Esophagus (tissue), 2 donors: ENCODE measurements at regions not wholly inside any gene's neighbourhood (a gene's known extent, or its start where the extent isn't known, plus 50 kb on each side); places are given as distances from the start of the nearest gene placed in this dataset.

Experiments
- H3K27ac ChIP-seq, 2 donors: one replicate each; pipeline ENCODE4 v1.5.1; 2013; ENCODE audit warnings: low read depth in 2 of 2, mild to moderate bottlenecking in 2 of 2, inconsistent platforms in 1 of 2, low read length in 1 of 2, moderate library complexity in 1 of 2
- H3K27me3 ChIP-seq, 2 donors: one replicate each; pipeline ENCODE4 v1.6.1; 2013; ENCODE audit warnings: low read length in 2 of 2, control low read depth in 1 of 2, mild to moderate bottlenecking in 1 of 2; ENCODE audit not compliant: insufficient read depth in 2 of 2, control insufficient read depth in 1 of 2
- H3K36me3 ChIP-seq, 2 donors: one replicate each; pipeline ENCODE4 v1.6.1; 2013; ENCODE audit warnings: low read length in 1 of 2; ENCODE audit not compliant: control insufficient read depth in 2 of 2, insufficient read depth in 2 of 2
- H3K4me1 ChIP-seq, 2 donors: one replicate each; pipeline ENCODE4 v1.6.1; 2013; ENCODE audit warnings: low read length in 1 of 2; ENCODE audit not compliant: control insufficient read depth in 2 of 2, insufficient read depth in 2 of 2
- H3K4me3 ChIP-seq, 2 donors: one replicate each; pipeline ENCODE4 v1.5.1; 2013; ENCODE audit warnings: low read length in 2 of 2, mild to moderate bottlenecking in 2 of 2, low read depth in 1 of 2, moderate library complexity in 1 of 2
- H3K9me3 ChIP-seq, 2 donors: one replicate each; pipeline ENCODE4 v1.6.1; 2013; ENCODE audit warnings: mild to moderate bottlenecking in 2 of 2, low read depth in 1 of 2, low read length in 1 of 2, moderate library complexity in 1 of 2; ENCODE audit not compliant: control insufficient read depth in 2 of 2, insufficient read depth in 1 of 2
- WGBS, 2 donors: extraction: QIAGEN DNeasy Blood & Tissue Kit; methylation state at CpG; one replicate each; pipeline ENCODE4 v1.1.7; 2013; 5-methylcytosine and 5-hydroxymethylcytosine counted together
- donor health status: healthy with polysubstance abuse.
- donor health status: Bipolar disorder and iron deficiency.

- Histone ChIP-seq H3K4me3 (no peak overlapping the region), H3K36me3 (no peaks in the 10 kb centered on the region), H3K27me3 (no peaks in the 10 kb centered on the region), H3K9me3 (no peaks in the 10 kb centered on the region), H3K4me1 (no peaks in the 10 kb centered on the region), H3K27ac (no peak overlapping the region)
- WGBS, 2 donors = 63 to 64% methylated on average over 5 of the region's 5 CpGs
These were observed 88.1 kb upstream of the C1QTNF7 start for GRCh38 chr4:15339737-15340136.

GRCh38 chr4:15340332-15340731, 87.5 kb upstream of the C1QTNF7 start:
- WGBS, 2 donors = 62 to 65% methylated on average over 4 of the region's 4 CpGs

GRCh38 chr4:15340902-15341732, 86.7 kb upstream of the C1QTNF7 start:
- H3K36me3 ChIP-seq = no peaks in the 10 kb centered on the region
- no peaks in the 10 kb centered on the region for H3K4me1 ChIP-seq
- H3K4me3 ChIP-seq = no peak overlapping the region
- H3K9me3 ChIP-seq = no peaks in the 10 kb centered on the region
- WGBS, 2 donors = 75 to 77% methylated on average over 13 of the region's 13 CpGs
- no peaks in the 10 kb centered on the region for H3K27me3 ChIP-seq
- peak overlapping the region; percentile 43 to 55 for H3K27ac ChIP-seq

More at GRCh38 chr4:15340332-15340731, 87.5 kb upstream of the C1QTNF7 start:
- Histone ChIP-seq H3K4me1 (no peaks in the 10 kb centered on the region), H3K4me3 (no peak overlapping the region), H3K9me3 (no peaks in the 10 kb centered on the region), H3K36me3 (no peaks in the 10 kb centered on the region), H3K27ac (no peak overlapping the region), H3K27me3 (no peaks in the 10 kb centered on the region)

DNA sequence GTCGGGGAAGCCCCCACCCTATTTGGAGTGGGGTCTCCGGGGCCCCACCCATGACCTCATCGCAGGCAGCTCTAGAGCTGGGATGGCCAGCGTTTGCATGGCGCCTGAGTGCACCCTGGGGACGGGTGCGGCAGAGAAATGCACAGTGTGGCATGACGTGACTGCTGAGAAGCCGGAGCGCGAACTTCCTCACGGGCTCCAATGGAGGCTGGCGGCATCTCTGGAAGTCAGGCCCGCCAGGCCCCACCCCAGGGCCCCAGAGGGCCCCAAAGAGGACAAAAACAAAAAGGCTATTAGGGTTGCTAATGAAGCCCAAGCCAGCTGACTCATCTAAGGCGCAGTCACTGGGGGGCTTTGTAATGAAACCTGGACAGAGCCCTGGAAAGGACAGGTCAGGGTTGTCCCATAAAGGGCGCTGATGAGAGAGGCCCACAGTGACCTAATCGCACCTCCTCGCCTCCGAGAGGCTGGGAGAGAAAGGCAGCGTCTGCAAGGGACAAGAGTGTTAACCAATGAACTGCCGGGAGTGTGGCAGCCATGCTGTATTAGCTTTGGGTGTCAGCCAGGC, 86.0 kb upstream of the C1QTNF7 start:
- no peak overlapping the region for H3K4me3 ChIP-seq
- H3K27me3 ChIP-seq = no peaks in the 10 kb centered on the region
- 86 to 89% methylated on average over 21 of the region's 21 CpGs for WGBS, 2 donors
- no peaks in the 10 kb centered on the region for H3K36me3 ChIP-seq
- H3K27ac ChIP-seq = peak overlapping the region; percentile 0 to 43
- no peaks in the 10 kb centered on the region for H3K4me1 ChIP-seq
- H3K9me3 ChIP-seq = no peaks in the 10 kb centered on the region

DNA sequence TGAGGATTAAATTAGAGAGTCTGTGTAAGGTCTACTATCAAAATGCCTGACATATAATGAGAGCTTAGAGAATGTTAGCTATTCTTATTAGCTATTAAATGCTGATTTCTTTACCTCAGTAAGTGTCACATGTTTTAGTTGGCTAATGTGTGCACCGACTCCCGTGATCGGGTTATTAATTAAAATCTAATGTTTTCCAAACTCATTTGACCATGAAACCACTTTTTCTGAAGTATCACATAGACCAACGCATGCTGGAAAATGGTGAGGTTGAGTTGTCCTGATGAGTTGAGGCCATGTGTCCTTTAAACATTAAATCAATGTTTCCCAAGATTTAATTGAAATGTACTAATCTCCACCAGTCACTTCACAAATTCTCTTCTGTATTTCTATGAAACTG, 84.8 kb upstream of the C1QTNF7 start:
- no peaks in the 10 kb centered on the region for H3K36me3 ChIP-seq
- no peak overlapping the region for H3K4me3 ChIP-seq
- H3K27me3 ChIP-seq = no peaks in the 10 kb centered on the region
- H3K27ac ChIP-seq = no peak overlapping the region
- H3K9me3 ChIP-seq = no peaks in the 10 kb centered on the region
- H3K4me1 ChIP-seq = no peaks in the 10 kb centered on the region
- 83 to 85% methylated on average over 4 of the region's 4 CpGs for WGBS, 2 donors

- 15 to 18% methylated on average over 2 of the region's 2 CpGs for WGBS, 2 donors
These were observed 84.3 kb upstream of the C1QTNF7 start for GRCh38 chr4:15343581-15343980.

DNA sequence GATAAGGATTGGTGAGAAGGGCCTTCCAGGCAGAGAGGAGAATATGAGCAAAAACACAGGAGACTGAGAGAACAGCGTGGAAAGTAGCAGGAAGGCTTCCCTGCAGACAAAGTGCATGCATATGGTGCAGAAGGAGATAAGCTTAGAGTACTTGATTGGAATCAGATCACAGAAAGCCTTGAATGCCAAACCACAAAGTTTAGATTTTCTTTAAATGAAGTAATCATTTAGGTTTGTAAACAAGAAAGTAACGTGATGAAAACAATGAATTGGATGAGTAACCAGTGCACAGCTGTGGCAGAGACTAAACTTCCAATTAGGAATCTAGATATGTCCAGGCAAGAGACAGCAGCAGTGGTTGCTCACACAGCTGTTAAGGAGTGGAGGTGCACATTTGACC, 83.8 kb upstream of the C1QTNF7 start:
- no peaks in the 10 kb centered on the region for H3K36me3 ChIP-seq
- no peaks in the 10 kb centered on the region for H3K9me3 ChIP-seq
- 36 to 46% methylated on average over 2 of the region's 2 CpGs for WGBS, 2 donors
- H3K27ac ChIP-seq = no peak overlapping the region
- no peaks in the 10 kb centered on the region for H3K27me3 ChIP-seq
- no peaks in the 10 kb centered on the region for H3K4me1 ChIP-seq
- H3K4me3 ChIP-seq = no peak overlapping the region

More at GRCh38 chr4:15343581-15343980, 84.3 kb upstream of the C1QTNF7 start:
- Histone ChIP-seq H3K9me3 (no peaks in the 10 kb centered on the region), H3K27me3 (no peaks in the 10 kb centered on the region), H3K4me3 (no peak overlapping the region), H3K4me1 (no peaks in the 10 kb centered on the region), H3K36me3 (no peaks in the 10 kb centered on the region), H3K27ac (no peak overlapping the region)

- Histone ChIP-seq H3K4me1 (no peaks in the 10 kb centered on the region), H3K36me3 (no peaks in the 10 kb centered on the region), H3K27ac (no peak overlapping the region), H3K27me3 (no peaks in the 10 kb centered on the region), H3K9me3 (no peaks in the 10 kb centered on the region), H3K4me3 (no peak overlapping the region)
- WGBS, 2 donors = 57 to 58% methylated on average over 3 of the region's 3 CpGs
These were observed 82.7 kb upstream of the C1QTNF7 start for GRCh38 chr4:15345134-15345533.

GRCh38 chr4:15348236-15348635, 79.6 kb upstream of the C1QTNF7 start:
- Histone ChIP-seq H3K4me3 (no peak overlapping the region), H3K4me1 (no peaks in the 10 kb centered on the region), H3K27me3 (no peaks in the 10 kb centered on the region), H3K9me3 (no peaks in the 10 kb centered on the region), H3K27ac (no peak overlapping the region), H3K36me3 (no peaks in the 10 kb centered on the region)
- WGBS, 2 donors = 9 to 38% methylated on average over 1 of the region's 1 CpG

DNA sequence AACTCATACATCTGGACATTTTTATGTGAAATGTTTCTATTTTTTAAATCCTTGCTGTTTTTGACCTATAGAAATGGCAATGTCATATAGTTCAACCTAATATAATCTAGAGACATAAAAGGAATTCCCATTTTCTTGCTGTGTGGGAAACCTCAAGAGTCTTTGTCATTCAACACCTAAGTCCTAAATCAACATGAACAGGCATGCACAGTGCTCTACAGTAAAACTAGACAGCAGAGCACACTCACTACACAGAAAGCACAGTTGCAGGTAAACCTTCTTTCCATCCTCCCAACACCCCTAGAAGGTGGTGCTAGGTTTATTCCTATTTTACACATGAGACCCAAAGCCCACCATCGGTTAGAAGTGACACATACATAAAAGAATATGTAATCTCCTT, 79.1 kb upstream of the C1QTNF7 start:
- Histone ChIP-seq H3K4me1 (no peaks in the 10 kb centered on the region), H3K4me3 (no peak overlapping the region), H3K27me3 (no peaks in the 10 kb centered on the region), H3K27ac (no peak overlapping the region), H3K36me3 (no peaks in the 10 kb centered on the region), H3K9me3 (no peaks in the 10 kb centered on the region)
- 59 to 69% methylated on average over 1 of the region's 1 CpG for WGBS, 2 donors
